ENCODE measurements at regions not wholly inside any gene's neighbourhood (a gene's known extent, or its start where the extent isn't known, plus 50 kb on each side); places are given as distances from the start of the nearest gene placed in this dataset.

DNA sequence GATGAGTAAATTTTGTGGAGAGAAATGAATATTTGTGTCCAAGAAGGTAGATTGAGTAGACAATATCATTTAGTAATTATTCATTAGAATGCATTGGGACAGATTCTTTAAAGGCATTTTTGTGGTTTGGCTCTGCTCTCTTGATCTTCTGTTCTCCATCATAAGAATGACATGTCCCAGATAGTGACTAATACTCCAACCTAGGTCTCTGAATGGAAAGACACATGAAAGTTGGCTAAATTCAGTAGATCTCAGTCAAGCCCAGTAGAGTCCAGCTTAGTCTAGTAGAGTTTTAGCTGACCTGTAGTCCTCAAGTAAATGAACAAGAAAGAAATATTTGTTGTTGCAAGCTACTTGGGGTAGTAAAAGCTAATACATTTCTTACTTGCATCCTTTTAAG lies 61.8 kb upstream of the DNAH14 start:
- TF ChIP-seq CTCF (IDR thresholded peaks at IDR 0.05): no peak
- TF ChIP-seq ZFX (IDR thresholded peaks at IDR 0.05; ENCODE audit: borderline replicate concordance): no peak
